Calu3 (cell line): ENCODE measurements at regions not wholly inside any gene's neighbourhood (a gene's known extent, or its start where the extent isn't known, plus 50 kb on each side); places are given as distances from the start of the nearest gene placed in this dataset.

Experiments
- BruUV-seq: library from RNA; stranded (reverse); fragments of 400-500 nt; replicated peaks from 2 replicates; lab custom pipeline; 2021; lab: Mats Ljungman, UMichigan
- CTCF ChIA-PET: fragments of 300-600 bp; sonication (Branson Sonifier 250); formaldehyde crosslinking; loops from one replicate; lab custom pipeline; 2022; ENCODE audit warnings: antibody characterized with exemption; lab: Charles Lee
- DNase-seq: peaks from one replicate; pipeline ENCODE4 v3.0.0; 2022
- H3K27ac Mint-ChIP-seq: one replicate; pipeline ENCODE4 v1.8.0; 2022; ENCODE audit warnings: mixed read lengths; ENCODE audit not compliant: unreplicated experiment
- H3K27me3 Mint-ChIP-seq: one replicate; pipeline ENCODE4 v1.8.0; 2022; ENCODE audit warnings: mixed read lengths; ENCODE audit not compliant: unreplicated experiment
- H3K36me3 Mint-ChIP-seq: one replicate; pipeline ENCODE4 v1.8.0; 2022; ENCODE audit warnings: mild to moderate bottlenecking, moderate library complexity, mixed read lengths; ENCODE audit not compliant: insufficient read depth, unreplicated experiment
- H3K4me1 Mint-ChIP-seq: one replicate; pipeline ENCODE4 v1.8.0; 2022; ENCODE audit warnings: mild to moderate bottlenecking, low read depth, mixed read lengths; ENCODE audit not compliant: unreplicated experiment
- H3K4me3 Mint-ChIP-seq: one replicate; pipeline ENCODE4 v1.8.0; 2022; ENCODE audit warnings: mild to moderate bottlenecking, low read depth, moderate library complexity, mixed read lengths; ENCODE audit not compliant: unreplicated experiment
- H3K9me3 Mint-ChIP-seq: one replicate; pipeline ENCODE4 v1.8.0; 2022; ENCODE audit warnings: low read depth, mixed read lengths; ENCODE audit not compliant: unreplicated experiment
- intact Hi-C: fragments of 100-400 bp; cut with micrococcal nuclease; formaldehyde crosslinking; loops from one replicate; pipeline ENCODE4 v1.10.0; 2022; ENCODE audit not compliant: unreplicated experiment
- TF ChIP-seq, protein P1 (sequence below): fragments of 200-600 bp; IDR thresholded peaks from one replicate; pipeline ENCODE4 v1.8.0; 2022; ENCODE audit warnings: antibody characterized with exemption; ENCODE audit not compliant: unreplicated experiment

DNA sequence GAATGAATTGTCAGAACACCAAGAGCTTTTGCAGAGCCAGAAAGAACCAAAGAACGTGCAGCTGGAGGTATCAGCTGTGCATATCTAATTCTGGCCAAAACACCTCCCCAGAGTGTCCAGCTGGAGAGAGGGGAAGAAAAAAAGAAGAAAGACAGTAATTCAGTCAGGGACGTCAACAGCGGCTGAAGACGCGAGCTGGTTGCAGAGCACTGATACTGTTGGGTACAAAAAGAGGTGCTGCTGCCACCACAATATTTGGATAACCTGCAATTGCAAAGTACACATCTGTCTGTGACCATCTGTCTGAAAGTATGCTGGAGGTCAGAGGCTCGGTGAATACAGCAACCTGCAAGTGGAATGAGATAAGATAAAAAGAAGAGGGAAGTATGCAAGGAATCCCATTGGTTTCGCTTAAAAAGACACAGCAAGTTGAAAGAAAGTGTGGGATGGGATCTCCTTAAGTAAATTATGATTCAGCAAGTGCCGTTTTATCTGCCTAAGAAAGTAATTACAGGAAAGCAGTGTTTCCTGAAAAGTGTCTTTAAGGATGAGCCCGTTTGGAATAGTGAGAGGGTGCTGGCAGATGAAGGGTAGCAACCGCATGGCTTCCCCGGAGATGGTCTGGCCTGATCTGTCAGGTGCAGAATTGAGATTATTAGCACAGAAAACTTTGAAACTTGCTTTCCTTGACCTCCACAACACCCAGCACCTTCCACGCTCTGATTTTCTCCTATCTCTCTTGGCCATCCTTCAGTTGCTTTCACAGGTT is 189.9 kb upstream of the PRDM1 start:
- H3K9me3 Mint-ChIP-seq: peaks cover 8% of the 10 kb centered on the region
- intact Hi-C loops: no loop called here
- CTCF ChIA-PET: no interaction called here
- DNase-seq: no peak
- H3K27me3 Mint-ChIP-seq: no peaks in the 10 kb centered on the region
- BruUV-seq: no TSS peak
- no peak overlapping the region for H3K4me3 Mint-ChIP-seq
- H3K4me1 Mint-ChIP-seq: peaks cover 8% of the 10 kb centered on the region
- TF ChIP-seq, protein P1, sequence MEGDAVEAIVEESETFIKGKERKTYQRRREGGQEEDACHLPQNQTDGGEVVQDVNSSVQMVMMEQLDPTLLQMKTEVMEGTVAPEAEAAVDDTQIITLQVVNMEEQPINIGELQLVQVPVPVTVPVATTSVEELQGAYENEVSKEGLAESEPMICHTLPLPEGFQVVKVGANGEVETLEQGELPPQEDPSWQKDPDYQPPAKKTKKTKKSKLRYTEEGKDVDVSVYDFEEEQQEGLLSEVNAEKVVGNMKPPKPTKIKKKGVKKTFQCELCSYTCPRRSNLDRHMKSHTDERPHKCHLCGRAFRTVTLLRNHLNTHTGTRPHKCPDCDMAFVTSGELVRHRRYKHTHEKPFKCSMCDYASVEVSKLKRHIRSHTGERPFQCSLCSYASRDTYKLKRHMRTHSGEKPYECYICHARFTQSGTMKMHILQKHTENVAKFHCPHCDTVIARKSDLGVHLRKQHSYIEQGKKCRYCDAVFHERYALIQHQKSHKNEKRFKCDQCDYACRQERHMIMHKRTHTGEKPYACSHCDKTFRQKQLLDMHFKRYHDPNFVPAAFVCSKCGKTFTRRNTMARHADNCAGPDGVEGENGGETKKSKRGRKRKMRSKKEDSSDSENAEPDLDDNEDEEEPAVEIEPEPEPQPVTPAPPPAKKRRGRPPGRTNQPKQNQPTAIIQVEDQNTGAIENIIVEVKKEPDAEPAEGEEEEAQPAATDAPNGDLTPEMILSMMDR: no peak
- H3K27ac Mint-ChIP-seq: no peak overlapping the region
- H3K36me3 Mint-ChIP-seq: no peaks in the 10 kb centered on the region

DNA sequence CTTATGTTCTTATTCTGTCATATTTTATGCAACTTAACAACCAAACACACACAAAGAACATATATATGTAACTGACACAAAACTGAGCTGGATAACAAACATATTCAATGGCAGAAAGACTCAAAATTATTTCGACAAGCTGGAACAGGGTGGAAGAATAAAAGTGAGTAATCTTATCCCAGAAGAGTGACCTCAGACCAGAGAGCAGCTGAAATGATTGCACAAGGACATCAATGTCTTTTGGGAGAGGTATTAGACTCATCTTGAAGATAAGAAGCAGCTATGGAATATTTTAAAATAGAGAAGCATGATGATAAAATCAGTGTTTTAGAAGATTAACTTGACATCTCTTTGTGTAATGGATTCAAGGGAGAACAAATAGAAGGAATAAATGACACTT is 191.6 kb upstream of the PRDM1 start:
- peaks cover 8% of the 10 kb centered on the region for H3K9me3 Mint-ChIP-seq
- no peak overlapping the region for H3K27ac Mint-ChIP-seq
- no TSS peak for BruUV-seq
- intact Hi-C loops: no loop called here
- TF ChIP-seq, protein P1: no peak
- H3K4me1 Mint-ChIP-seq: peaks cover 8% of the 10 kb centered on the region
- H3K27me3 Mint-ChIP-seq: no peaks in the 10 kb centered on the region
- DNase-seq: no peak
- CTCF ChIA-PET: interaction anchor here (1.0 kb wide), 1 partner anchor 11 kb away, joined by 4 read pairs; no protein-coding TSS in a partner anchor
- no peaks in the 10 kb centered on the region for H3K36me3 Mint-ChIP-seq
- no peak overlapping the region for H3K4me3 Mint-ChIP-seq

DNA sequence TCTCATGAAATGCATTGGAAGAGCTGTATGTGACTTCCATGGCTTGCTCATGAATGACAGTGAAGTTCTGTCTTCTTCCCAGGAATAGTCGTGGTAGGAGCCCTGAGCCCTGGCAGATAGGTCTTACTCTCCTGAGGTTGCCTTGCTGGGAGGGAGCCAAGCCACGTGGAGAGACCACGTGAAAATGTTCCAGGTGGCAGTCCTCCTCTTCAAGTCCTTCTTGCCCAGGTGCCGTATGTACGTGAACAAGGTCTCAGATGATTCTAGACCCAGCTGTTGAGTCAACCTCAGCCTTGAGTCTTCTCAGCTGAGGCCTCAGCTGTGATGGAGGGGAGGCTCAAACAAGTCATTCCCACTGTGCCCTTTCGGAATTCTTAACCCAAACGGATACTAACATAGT is 192.4 kb upstream of the PRDM1 start:
- H3K4me3 Mint-ChIP-seq: no peak overlapping the region
- TF ChIP-seq, protein P1: no peak
- DNase-seq: no peak
- BruUV-seq: no TSS peak
- CTCF ChIA-PET: interaction anchor here (1.0 kb wide), 1 partner anchor 11 kb away, joined by 4 read pairs; no protein-coding TSS in a partner anchor
- intact Hi-C loops: no loop called here
- H3K27ac Mint-ChIP-seq: no peak overlapping the region
- H3K4me1 Mint-ChIP-seq: peaks cover 8% of the 10 kb centered on the region
- H3K27me3 Mint-ChIP-seq: no peaks in the 10 kb centered on the region
- H3K9me3 Mint-ChIP-seq: peaks cover 10% of the 10 kb centered on the region
- H3K36me3 Mint-ChIP-seq: no peaks in the 10 kb centered on the region

DNA sequence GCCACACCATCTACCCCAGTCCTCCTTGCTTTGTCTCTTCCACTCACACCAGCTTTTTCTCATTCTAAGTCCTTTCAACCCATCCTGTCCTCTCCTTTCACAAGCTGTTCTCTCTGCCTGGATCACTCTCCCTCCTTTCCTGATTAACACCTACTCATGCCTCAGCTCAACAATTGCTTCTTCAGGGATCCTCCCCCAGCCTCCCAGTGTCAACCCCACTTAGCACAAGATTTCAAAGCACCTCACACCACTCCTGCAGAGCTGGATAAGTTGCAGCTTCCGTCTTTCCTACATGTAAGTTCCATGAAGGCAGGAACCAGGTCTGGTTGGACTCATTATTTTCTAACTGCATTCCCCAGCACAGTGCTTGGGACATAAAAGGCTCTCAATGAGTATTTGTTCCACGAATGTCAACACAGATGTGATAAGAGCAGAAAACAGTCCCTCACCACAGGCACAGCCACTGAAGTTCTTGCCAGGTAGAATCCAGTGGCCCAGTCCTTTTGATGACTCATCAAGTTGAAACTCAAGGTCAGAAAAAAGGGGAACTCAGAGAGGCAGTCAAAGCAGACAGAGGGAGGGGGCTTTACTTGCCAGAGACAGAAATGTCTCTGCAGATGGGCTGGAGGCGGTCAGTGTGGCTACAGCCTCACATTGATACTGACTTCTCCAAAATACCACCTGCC is 193.4 kb upstream of the PRDM1 start:
- BruUV-seq: no TSS peak

More for the DNA sequence above, 193.4 kb upstream of the PRDM1 start:
- intact Hi-C loops: no loop called here
- Mint-ChIP-seq H3K36me3 (no peaks in the 10 kb centered on the region), H3K27me3 (no peaks in the 10 kb centered on the region), H3K4me1 (peaks cover 8% of the 10 kb centered on the region), H3K9me3 (peaks cover 10% of the 10 kb centered on the region), H3K27ac (no peak overlapping the region), H3K4me3 (no peak overlapping the region)
- CTCF ChIA-PET: interaction anchor here (0.6 kb wide), 1 partner anchor 50 kb away, joined by 3 read pairs; no protein-coding TSS in a partner anchor
- DNase-seq: no peak
- TF ChIP-seq, protein P1: no peak
